Stomach (tissue), 8 donors: ENCODE measurements at regions not wholly inside any gene's neighbourhood (a gene's known extent, or its start where the extent isn't known, plus 50 kb on each side); places are given as distances from the start of the nearest gene placed in this dataset.
A peak's percentile ranks its signal among the peaks of the same experiment; 100 is the strongest.

Source experiments
- DNase-seq, 2 donors: peaks; one replicate each; pipeline versions ENCODE4 v3.0.0 to v3.0.0-alpha.2; 2013 to 2019
- H3K27ac ChIP-seq, 5 donors: fragments of 200-600 bp in 4 of 5; sonication (generic) in 4 of 5; one replicate each; pipeline ENCODE4 v1.5.1; 2013 to 2019; ENCODE audit warnings: mild to moderate bottlenecking in 1 of 5, moderate library complexity in 1 of 5
- H3K27me3 ChIP-seq, 3 donors: fragments of 200-600 bp; sonication (generic); one replicate each; pipeline ENCODE4 v1.5.1; 2017 to 2019; ENCODE audit warnings: mixed run types in 1 of 3
- H3K36me3 ChIP-seq, 4 donors: fragments of 200-600 bp; sonication (generic); 1 replicate in 3 of 4; 2 replicates in 1 of 4; pipeline ENCODE4 v1.5.1; 2016 to 2019
- H3K4me1 ChIP-seq, 4 donors: fragments of 200-600 bp; sonication (generic); one replicate each; pipeline ENCODE4 v1.5.1; 2016 to 2019
- H3K4me3 ChIP-seq, 4 donors: fragments of 200-600 bp; sonication (generic) in 3 of 4; one replicate each; pipeline ENCODE4 v1.5.1; 2016 to 2019; ENCODE audit warnings: mild to moderate bottlenecking in 1 of 4
- H3K9me3 ChIP-seq, 4 donors: fragments of 200-600 bp; sonication (generic); one replicate each; pipeline ENCODE4 v1.5.1; 2016 to 2019
- EP300 ChIP-seq: sonication (generic); formaldehyde crosslinking; IDR thresholded peaks from one replicate; pipeline ENCODE4 v1.6.1; 2017; ENCODE audit warnings: antibody characterized with exemption
- POLR2A ChIP-seq, 4 donors: fragments of 450-650 bp; IDR thresholded peaks; one replicate each; pipeline ENCODE4 v1.6.1; 2016; ENCODE audit warnings: antibody characterized with exemption in 4 of 4, control low read depth in 2 of 4, mild to moderate bottlenecking in 1 of 4, moderate library complexity in 1 of 4
- POLR2AphosphoS5 ChIP-seq, 3 donors: sonication (generic); formaldehyde crosslinking; IDR thresholded peaks; one replicate each; pipeline ENCODE4 v1.6.1; 2016; ENCODE audit warnings: antibody characterized with exemption in 3 of 3
- WGBS, 5 donors: extraction: QIAGEN DNeasy Blood & Tissue Kit in 3 of 5; methylation state at CpG; one replicate each; pipeline versions ENCODE4 v1.1.5 to v1.1.7; 2013 to 2018; 5-methylcytosine and 5-hydroxymethylcytosine counted together
- intact Hi-C: fragments of 100-400 bp; cut with DNase I; formaldehyde crosslinking; loops from one replicate; pipeline ENCODE4 v1.15.1; 2023; ENCODE audit warnings: low total_unique reads
- TF ChIP-seq, protein P1 (sequence below), 7 experiments: fragments of 450-650 bp in 4 of 7; fragments of 200-600 bp in 3 of 7; sonication (generic) in 3 of 7; IDR thresholded peaks; one replicate each; pipeline ENCODE4 v1.5.1; 2016 to 2019; ENCODE audit warnings: antibody characterized with exemption in 7 of 7, control low read depth in 2 of 7, mild to moderate bottlenecking in 1 of 7
- donor health status: healthy with polysubstance abuse.
- donor health status: Bipolar disorder and iron deficiency.
- donor health status: healthy.

DNA sequence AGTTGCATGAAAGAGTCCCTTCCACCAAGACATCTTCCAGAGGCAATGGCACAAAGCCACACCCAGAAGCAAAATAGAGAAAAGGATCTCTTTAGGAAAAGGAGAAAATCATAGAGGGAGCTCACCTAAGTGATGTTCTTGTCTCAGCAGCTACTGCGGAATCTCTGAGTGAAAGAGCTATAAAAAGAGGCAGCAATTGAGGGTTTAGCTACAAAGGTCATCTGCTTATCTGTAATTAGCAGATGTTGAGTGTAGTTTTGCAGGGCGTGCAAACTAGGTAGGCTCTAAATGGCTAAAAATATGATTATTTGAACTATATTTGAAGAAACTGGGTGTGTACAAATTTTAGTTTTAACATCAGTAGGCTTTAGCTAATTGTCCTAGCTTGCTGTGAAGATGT, 276.0 kb downstream of the HS3ST1 start:
- H3K4me1 ChIP-seq = no peaks in the 10 kb centered on the region
- DNase-seq = no peak
- H3K36me3 ChIP-seq = no peaks in the 10 kb centered on the region
- H3K27ac ChIP-seq = no peak overlapping the region
- intact Hi-C loops = no loop called here
- no peaks in the 10 kb centered on the region for H3K27me3 ChIP-seq
- H3K4me3 ChIP-seq = no peak overlapping the region
- WGBS, 5 donors = 53 to 69% (median 62%) methylated on average over 2 of the region's 2 CpGs
- H3K9me3 ChIP-seq = no peaks in the 10 kb centered on the region
- TF ChIP-seq EP300 = no peak
- TF ChIP-seq POLR2AphosphoS5 (IDR thresholded peaks at IDR 0.05) = no peak
- no peak for TF ChIP-seq POLR2A (IDR thresholded peaks at IDR 0.05)
- TF ChIP-seq, protein P1, sequence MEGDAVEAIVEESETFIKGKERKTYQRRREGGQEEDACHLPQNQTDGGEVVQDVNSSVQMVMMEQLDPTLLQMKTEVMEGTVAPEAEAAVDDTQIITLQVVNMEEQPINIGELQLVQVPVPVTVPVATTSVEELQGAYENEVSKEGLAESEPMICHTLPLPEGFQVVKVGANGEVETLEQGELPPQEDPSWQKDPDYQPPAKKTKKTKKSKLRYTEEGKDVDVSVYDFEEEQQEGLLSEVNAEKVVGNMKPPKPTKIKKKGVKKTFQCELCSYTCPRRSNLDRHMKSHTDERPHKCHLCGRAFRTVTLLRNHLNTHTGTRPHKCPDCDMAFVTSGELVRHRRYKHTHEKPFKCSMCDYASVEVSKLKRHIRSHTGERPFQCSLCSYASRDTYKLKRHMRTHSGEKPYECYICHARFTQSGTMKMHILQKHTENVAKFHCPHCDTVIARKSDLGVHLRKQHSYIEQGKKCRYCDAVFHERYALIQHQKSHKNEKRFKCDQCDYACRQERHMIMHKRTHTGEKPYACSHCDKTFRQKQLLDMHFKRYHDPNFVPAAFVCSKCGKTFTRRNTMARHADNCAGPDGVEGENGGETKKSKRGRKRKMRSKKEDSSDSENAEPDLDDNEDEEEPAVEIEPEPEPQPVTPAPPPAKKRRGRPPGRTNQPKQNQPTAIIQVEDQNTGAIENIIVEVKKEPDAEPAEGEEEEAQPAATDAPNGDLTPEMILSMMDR (IDR thresholded peaks at IDR 0.05) = no peak

DNA sequence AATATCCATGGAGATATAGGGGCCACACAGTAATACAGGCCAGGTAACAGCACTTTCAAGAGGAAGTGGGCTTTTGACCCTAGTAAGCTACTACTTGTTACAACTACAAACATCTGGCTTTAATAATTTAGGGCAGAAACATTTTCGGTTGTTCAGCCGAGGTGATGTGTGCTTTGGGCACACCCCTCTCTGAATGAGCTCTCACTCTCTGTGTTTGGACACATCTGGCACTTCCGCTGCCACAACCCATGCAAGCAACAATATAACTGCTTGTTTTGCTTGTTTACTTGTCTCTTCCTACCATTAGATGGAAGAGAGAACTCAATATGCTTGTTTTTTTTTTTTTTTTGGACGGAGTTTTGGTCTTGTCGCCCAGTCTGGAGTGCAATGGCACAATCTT, 277.2 kb downstream of the HS3ST1 start:
- no peaks in the 10 kb centered on the region for H3K36me3 ChIP-seq
- TF ChIP-seq, protein P1 (IDR thresholded peaks at IDR 0.05) = no peak
- TF ChIP-seq EP300 = no peak
- no peak for TF ChIP-seq POLR2A (IDR thresholded peaks at IDR 0.05)
- TF ChIP-seq POLR2AphosphoS5 (IDR thresholded peaks at IDR 0.05) = no peak
- DNase-seq = no peak
- H3K4me1 ChIP-seq = no peaks in the 10 kb centered on the region
- H3K27me3 ChIP-seq = no peaks in the 10 kb centered on the region
- 76 to 88% (median 85%) methylated on average over 5 of the region's 5 CpGs for WGBS, 5 donors
- H3K4me3 ChIP-seq = no peak overlapping the region
- H3K9me3 ChIP-seq = no peaks in the 10 kb centered on the region
- H3K27ac ChIP-seq = no peak overlapping the region
- intact Hi-C loops = no loop called here

DNA sequence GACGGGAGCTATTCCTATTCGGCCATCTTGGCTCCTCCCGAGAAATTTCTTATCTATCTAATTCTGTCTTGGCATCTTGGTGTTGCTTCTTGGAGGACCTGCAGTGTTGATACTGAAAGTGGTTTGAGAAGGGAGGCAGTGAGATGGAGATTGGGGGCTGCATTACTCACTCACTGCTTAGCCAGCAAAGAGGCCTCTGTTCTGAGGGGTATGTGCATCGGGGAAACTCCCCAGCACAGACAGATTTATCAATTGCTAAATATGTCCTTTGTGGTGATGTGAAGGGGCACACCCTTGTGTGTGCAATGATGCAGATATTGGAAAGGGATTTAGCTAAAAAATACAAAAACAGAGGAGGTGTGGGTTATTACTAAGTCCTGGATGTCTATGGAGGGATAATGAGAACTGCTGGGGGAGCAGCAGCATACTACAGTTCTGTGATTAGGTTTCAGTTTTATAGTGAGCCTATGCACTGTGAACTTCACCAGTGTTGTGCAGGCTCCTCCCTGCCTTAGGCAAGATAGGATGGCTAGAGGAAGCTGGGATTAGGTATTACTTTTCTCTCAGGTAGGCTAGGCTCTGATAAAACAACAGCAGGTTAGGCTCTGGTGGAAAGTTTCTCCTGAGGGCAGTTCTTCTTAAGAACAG, 279.0 kb downstream of the HS3ST1 start:
- no peaks in the 10 kb centered on the region for H3K27me3 ChIP-seq
- intact Hi-C loops = no loop called here

DNA sequence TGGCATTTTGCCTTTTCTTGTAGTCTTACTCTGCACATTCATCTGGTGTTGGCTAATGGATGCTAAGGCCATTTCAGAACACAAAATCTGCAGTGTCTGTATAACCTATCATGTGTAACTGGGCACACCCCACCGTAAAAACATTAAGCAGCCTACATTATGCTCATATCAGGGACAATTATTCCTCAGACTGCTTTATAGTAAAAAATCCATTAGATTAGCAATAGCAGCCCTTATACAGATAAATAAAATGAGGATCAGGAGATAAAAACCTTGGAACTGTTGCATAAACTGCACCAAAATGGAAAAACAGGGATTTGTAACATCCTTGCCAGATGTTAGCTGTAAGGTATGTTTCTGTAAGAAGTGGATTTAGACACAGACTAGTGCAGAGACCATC, 288.8 kb downstream of the HS3ST1 start:
- 35 to 89% (median 84%) methylated on average over 1 of the region's 1 CpG for WGBS, 5 donors
- Histone ChIP-seq H3K27ac (no peak overlapping the region), H3K4me1 (no peaks in the 10 kb centered on the region), H3K4me3 (no peak overlapping the region), H3K9me3 (no peaks in the 10 kb centered on the region), H3K27me3 (no peaks in the 10 kb centered on the region), H3K36me3 (no peaks in the 10 kb centered on the region)
- DNase-seq = no peak
- TF ChIP-seq EP300 (no peak), POLR2AphosphoS5 (IDR thresholded peaks at IDR 0.05) (no peak), POLR2A (IDR thresholded peaks at IDR 0.05) (no peak)
- TF ChIP-seq, protein P1 (IDR thresholded peaks at IDR 0.05) = no peak
- intact Hi-C loops = no loop called here

More for the DNA sequence above, 279.0 kb downstream of the HS3ST1 start:
- DNase-seq = peak in 1 of 2 donors; percentile 14
- Histone ChIP-seq H3K4me1 (no peaks in the 10 kb centered on the region), H3K36me3 (no peaks in the 10 kb centered on the region), H3K9me3 (no peaks in the 10 kb centered on the region), H3K27ac (no peak overlapping the region), H3K4me3 (no peak overlapping the region)
- WGBS, 5 donors = 73 to 82% (median 79%) methylated on average over 4 of the region's 4 CpGs
- no peak for TF ChIP-seq EP300
- TF ChIP-seq, protein P1 (IDR thresholded peaks at IDR 0.05) = no peak
- no peak for TF ChIP-seq POLR2A (IDR thresholded peaks at IDR 0.05)
- no peak for TF ChIP-seq POLR2AphosphoS5 (IDR thresholded peaks at IDR 0.05)
